Activated T-cell treated with anti-CD3 and anti-CD28 coated beads for 24 hours (primary cell): ENCODE measurements at regions not wholly inside any gene's neighbourhood (a gene's known extent, or its start where the extent isn't known, plus 50 kb on each side); places are given as distances from the start of the nearest gene placed in this dataset.
"Not testable (repeated sequence)": the region's sequence is repeated elsewhere in the genome, so short reads cannot be mapped to it uniquely, and the experiment has no call there.

ENCODE experiments used
- DNase-seq: peaks from one replicate; pipeline ENCODE4 v3.0.0-alpha.2; 2020; ENCODE audit warnings: low read depth

DNA sequence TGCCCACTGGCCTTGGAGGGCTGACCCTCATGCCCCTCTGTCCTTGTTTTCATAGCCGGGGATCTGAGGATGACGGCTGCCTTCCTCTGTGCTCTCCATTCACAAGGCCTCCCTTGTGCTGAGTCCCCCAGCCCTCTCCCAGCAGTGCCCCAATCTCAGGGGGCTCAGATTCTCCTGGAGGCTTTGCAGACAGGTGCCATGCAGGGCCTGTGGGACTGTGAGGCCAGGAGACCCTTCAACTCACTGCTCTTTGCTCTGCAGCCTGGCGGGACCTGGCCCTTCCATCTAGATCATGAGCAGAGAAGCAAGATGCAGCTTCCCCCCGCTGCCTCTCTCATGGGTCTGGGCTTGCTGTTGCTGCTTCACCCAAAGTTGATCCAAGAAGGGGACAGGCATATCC lies 356.0 kb downstream of the BCL11B start:
- no peak for DNase-seq

DNA sequence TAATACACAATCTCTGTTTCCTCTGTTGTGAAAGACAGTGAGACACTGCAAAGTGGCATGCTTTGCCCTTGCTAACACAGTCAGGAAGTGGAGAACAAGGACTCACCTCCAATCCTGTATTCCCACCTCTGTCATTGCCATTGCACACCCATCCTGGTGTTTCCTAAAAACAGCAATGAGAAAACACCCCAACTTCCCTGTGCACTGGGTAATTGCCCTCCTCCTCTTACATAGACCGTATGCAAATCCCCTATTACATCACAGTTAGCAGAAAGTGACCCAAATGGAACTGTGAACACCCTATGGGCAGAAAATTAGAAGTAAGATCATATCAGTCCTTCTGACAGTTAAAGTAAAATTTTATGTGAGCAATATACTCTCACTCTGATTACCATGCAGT lies 355.5 kb downstream of the BCL11B start:
- DNase-seq, result no peak

DNA sequence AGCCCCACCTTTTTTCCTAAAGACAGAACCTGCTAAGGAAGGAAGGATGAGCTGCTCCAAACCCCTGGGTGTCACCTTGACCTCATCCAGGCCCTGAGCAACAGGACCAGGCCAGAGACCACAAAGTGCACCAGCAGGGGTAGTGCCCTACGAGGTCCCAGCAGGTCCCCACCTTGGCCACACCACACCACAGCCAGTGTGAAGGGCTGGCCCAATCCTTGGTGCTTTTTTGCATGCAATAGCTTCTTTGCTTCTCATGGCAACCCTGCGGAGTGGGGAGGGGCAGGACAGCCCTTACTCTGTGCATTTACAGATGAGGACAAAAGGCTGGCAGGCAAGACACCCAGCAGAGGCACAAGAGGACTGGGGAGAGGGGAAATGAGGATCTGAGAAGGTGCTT lies 352.6 kb downstream of the BCL11B start:
- no peak for DNase-seq

DNA sequence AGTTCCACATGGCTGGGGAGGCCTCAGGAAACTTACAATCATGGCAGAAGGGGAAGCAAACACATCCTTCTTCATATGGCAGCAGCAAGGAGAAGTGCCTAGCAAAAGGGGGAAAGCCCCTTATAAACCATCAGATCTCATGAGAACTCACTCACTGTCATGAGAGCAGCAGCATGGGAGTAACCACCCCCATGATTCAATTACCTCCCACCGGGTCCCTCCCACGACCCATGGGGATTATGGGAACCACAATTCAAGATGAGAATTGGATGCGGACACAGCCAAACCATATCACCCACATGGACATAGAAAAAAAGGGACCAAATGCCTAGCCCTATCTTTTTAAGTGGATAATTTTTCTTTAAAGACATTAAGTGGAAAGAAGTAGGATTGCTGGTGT lies 350.7 kb downstream of the BCL11B start:
- not testable (repeated sequence) for DNase-seq

DNA sequence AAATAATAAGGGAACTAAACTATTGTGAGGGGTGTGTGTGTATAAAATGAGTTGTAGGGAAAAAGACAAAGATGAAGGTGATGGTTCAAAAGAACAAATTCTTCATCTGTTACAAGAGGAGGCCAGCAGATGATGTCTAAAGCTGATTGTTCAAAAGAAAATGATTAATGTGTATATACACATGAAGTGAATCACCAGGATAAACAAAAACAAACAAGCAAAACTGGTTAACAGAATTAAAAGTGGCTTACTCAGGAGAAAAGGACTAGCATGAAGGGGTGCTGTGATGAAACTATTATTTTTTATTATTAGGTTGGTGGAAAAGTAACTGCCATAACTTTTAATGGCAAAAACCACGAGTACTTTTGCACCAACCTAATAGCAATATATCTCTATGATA lies 348.4 kb downstream of the BCL11B start:
- no peak for DNase-seq

DNA sequence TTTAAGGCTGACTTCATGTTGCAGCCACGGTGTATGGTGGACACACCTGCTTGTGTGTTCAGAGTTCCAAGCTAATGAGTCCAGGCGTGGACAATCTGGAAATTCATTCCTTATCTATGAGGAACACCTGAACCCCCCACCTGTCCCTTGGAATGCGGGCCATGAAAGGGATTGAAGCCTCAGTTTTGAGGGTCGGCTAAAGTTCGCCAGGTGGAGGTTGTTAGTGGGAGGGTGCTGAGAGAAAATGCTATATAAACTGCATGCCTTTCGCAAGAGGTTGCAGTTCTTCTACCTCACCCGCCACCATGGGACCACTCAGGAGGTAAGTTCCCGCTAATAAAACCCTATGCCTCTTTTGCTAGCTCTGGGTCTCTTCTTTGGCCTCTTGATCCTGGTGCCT lies 348.0 kb downstream of the BCL11B start:
- no peak for DNase-seq

DNA sequence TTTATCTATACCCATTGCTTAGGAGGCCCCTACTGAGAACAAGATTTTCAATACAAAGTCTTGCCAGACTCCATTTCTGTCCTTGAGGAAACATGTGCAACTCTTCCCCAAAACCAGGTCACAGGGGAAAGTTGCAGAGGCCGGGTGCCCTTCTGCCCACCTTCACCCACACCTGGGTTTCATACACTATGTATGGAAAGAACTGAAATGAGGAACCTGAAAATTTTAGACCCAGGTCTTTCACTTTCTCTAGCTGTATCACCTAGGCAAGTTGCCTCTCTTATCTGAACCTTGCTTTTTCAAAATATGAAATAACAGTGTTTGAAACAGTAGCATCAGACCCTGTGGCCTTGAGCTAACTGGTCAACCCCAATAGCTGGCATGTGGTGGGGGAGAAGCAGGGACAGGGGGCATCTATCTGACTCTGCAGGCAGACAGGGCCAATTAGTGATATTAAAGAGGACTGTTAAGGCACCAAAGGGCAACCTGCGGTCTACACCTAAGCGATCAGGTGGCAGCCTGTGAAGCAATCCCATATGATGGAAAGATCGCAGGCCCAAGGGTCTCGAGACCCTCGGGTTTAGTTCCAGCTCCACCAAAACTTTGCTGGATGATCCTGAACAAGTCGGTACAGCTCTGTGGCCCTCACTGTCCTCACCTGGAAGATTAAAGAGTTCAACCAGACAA lies 346.5 kb downstream of the BCL11B start:
- DNase-seq, result no peak

DNA sequence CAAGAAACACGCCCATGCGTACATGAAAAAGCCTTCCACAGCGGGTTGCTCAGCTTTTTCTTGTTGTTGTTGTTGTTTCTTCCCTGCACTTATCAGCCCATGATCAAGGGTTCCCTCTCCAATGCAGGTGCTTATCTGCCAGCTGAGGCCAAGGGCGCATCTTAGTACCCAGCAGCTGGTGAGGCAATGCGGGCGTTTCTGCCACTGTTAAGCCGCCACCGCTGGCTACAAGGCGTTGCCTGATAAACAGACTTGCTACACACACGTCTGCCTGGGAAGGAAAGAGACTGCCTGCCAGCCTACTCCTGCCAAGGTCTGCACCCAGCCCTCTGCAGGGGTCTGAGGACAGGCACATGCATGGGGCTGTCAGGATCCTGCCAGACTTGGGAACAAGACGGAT lies 345.9 kb downstream of the BCL11B start:
- DNase-seq, result no peak

DNA sequence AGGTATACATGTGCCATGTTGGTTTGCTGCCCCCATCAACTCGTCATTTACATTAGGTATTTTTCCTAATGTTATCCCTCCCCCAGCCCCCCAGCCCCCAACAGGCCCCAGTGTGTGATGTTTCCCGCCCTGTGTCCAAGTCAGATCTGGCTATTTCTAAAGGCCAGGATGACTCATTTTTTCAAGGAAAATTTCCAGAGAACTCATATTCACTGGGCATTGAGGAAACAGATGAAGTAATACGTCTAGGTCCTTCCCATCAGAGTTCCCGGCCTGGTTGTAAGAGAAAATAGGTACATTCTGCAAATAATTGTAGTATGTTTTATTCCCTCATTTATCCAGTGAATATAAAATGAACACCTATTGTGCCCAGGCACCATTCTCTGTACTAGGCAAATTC lies 345.2 kb downstream of the BCL11B start:
- DNase-seq, result no peak

DNA sequence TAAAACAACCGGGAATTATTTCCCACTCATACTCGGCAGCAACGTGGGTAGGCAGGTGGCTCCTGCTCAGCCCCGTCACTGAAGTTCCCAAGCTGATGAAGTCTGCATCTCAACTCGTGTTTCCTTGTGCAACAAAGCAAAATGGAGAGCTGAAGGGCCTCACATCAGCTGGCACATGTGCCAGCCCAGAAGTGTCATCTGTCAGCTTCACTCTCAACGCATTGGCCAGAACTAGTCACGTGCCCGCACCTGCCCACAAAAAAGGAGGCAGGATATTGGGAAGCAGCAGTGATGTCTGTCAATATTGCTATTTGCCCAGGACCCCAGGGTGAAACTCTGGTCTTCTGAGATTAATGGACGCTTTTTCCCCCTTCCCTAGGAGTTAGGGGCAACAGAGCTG lies 344.0 kb downstream of the BCL11B start:
- no peak for DNase-seq

DNA sequence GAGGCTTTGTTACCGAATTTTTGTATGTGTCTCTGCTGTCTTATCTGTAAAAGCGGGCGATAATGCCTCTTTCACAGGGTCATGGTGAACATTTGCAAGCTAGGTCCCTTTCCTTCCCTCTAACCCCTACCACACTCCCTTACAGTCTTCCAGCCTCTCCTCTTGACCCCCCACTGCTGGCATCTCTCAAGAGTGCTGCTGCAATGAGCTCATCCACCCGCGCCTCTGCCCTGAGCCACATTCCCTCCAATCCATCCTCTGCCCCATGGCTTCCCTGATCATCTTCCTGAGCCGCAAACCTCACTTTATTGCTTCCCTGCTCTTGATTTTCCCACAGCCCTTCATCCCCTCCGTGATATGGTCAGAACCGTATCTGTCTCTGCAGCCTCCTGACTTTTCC lies 343.6 kb downstream of the BCL11B start:
- DNase-seq, result no peak

DNA sequence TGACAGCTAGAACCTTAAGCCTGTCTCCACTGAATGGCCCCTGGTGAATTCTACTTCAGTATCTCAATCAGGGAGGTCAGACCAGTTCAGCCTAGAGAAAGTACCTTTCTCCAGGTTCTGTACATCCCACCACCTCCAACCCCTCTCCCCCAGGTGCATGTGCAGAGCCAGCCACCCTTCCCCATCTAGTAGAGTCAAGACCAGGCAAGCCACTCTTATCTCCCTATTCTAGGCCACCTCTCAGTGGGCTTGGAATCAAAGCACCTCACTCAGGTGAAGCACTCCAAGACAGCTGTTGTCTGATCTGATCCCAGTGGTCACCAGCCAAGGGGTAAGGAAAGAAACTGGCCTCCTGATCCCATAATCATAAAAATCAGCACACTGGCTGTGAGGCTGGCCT lies 340.9 kb downstream of the BCL11B start:
- no peak for DNase-seq

DNA sequence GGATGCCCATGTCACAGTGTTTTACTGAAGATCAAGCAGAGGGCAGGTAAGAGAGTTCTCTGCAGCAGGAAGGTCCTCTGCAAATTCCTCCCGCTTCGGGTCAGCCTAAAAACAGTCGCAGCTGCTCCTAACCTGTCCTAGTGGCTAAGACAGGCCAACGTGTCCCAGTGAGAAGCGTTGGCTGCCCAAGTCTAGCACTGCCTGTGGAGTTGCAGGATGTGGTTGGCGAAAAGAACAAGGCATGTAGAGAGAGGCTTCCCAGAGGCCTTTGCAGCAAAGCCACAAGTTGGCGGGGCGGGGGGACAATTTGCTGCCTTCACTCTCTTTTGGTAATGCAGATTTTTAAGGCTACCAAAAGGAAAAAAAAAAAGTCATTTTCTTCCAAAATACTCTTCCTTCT lies 340.1 kb downstream of the BCL11B start:
- peak; percentile 45 for DNase-seq

DNA sequence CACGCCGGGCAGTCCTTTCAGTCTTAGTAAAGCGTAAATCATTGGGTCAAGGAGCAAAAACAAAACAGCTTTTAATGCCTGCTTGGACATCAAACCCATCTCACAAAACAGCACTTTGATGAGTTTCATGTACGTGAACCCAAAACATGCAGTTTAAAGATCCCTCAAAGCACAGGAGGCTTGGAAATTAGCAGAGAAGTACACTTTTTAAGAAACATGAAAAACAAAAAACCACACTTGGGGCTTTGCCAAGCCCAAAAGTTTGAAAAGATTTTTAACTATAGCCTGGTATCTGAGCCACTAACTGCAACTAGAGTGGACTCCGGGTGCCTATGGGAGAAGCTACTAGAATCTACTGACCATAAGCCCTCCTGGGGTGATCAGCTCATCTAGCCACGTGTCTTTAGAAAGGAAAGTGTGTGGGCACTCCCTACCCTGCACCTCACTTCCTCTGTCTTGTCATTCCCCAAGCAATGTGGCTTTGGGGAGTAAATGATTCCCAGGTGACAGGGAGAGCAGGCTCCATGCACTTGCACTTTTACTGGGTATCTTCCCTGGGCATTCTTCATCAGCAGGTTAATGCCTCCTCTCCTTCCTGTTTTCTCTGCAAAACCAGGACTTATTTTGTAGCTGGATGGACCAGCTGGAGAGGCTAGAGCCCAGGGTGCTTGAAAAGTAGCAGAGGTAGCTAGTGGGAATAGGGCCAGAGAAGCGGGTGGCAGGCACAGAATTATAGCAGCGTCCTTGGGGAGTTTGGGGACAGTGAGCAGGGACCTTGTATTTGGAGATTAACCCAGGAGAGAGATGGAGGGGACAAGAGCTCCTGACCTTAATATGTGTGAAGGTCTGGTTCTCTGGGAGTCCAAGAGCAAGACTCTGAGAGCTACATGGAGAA lies 339.3 kb downstream of the BCL11B start:
- DNase-seq, result no peak

DNA sequence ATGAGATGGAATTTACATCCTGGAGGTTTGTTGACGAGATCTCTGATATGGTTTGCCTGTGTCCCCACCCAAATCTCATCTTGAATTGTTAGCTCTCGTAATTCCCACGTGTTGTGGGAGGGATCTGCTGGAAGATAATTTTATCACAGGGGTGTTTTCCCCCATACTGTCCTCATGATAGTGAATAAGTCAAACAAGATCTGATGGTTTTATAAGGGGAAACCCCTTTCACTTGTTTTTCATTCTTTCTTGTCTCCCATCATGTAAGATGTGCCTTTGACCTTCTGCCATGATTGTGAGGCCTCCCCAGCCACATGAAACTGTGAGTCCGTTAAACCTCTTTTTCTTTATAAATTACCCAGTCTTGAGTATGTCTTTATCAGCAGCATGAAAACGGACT lies 337.4 kb downstream of the BCL11B start:
- not testable (repeated sequence) for DNase-seq

DNA sequence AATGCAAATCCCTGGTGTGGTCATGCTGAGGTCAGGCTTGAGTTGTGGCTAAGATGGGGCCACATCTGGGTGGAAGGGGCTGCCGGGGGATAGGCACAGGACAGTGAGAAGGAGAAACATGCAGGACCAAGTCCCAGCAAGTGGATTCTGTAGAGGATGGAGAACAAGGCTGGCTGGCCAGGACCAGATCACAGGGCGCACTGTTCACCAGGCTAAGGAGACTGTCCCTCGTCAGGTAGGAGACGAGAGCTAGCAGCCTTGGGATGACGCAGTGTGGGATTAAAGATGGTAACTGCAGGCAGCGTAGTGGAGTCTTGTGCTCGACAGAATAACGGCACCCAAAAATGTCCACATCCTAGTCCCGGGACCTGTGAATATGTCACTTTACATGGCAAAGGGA lies 336.1 kb downstream of the BCL11B start:
- DNase-seq, result no peak

DNA sequence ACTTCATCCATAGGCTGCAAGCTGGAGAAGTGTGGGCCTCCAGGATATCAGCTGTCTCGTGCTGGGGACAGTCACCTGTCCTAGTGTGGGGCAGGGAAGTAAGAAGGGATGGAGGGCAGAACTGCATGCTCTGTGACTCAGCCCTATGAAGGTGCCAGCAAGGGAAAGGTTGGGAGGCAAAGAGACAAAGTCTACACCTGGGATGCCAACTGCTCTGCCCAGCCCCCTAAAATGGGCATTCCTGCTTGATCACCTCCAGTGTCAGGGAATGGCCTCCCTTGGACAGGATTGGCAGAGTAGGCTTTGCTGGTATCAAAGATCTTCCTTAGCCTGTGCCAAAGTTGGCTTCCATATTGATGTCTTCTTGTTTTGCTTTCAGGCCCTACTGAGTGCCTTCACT lies 335.0 kb downstream of the BCL11B start:
- no peak for DNase-seq

DNA sequence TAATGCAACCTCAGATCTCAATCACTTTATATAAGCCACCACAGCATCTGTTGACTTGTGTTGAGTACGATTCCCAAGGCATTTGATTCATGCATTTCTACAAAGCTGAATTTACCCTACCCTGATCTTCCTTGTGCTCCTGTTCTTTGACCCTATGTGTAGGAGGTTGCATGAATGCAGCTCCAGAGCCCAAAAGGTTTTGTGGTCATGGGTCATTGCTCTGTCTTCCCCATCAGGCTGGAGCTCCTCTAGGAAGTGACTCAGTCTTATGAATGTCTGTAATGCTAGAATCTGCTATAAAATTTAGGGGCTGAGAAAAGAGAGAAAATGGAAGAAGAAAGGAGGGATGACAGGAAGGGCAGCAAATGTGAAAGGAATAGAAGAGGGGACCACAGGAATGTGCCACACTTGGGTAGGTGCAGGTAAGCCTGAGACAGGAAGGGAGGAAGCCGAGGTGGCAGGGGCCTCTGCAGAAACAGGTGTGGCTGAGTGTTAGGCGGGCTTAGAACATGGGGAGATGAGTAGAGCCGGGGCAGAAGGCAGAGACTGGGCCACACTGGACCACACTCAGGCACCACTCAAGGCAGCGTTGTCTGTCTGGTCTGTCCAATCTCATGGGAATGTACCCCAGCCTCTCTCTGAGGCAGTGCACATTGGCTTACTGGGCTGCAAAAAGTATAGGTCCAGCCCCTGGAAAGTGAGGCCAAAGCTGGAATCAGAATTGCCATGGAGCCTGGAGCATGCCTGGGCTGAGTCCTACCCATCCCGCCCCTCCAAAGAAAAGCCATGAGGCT lies 334.1 kb downstream of the BCL11B start:
- DNase-seq, result no peak

DNA sequence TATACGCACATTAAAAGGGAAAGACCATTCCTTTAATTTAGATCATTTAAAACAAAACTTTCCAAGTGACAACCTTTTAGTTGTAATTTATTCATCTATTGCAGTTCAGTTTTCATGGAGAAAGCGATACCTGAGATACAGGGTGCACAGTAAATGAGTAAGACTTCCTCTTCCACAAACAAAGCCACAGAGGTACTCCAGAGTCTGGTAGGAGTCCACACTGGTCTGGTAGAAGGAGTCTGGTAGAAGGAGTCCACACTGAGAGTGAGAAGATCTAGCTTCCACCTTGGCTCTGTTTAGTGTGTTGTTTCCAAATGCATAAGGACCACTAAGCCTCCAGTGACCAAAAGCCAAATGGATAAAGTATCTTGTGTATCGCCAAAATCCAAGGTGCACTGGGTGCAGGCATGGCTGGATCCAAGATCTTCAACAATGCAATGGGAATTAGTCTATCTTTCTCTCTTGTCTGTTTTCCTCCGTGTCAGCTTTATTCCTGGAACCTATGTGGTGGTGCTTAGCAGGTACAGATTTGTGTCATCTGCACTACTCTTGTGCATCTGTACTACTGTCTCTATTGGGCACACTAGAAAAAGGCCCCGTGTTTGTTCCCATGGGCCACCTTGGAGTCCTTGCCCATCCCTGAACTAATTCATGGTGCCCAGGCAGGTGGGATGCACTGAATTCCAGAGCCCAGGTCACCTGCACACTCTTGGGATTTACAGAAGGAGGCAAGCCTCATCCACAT lies 331.1 kb downstream of the BCL11B start:
- DNase-seq, result no peak

DNA sequence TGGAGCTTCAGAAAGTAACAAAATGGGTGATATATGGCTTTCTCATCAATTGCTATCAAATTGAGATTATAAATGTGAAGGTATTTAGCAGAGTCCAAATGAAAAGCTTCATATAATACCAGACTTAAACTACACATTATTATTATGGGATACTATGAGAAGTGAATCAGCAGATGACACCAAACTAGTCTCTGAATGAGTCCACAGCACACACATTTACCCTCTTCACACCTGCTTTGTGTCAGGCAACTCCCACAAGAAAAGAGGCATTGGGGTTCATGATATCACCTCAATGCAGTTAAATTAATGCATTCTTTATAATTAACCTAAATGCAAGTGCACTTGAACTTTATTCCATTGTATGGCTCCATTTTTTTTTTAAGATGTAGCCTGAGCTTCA lies 330.5 kb downstream of the BCL11B start:
- DNase-seq, result no peak

DNA sequence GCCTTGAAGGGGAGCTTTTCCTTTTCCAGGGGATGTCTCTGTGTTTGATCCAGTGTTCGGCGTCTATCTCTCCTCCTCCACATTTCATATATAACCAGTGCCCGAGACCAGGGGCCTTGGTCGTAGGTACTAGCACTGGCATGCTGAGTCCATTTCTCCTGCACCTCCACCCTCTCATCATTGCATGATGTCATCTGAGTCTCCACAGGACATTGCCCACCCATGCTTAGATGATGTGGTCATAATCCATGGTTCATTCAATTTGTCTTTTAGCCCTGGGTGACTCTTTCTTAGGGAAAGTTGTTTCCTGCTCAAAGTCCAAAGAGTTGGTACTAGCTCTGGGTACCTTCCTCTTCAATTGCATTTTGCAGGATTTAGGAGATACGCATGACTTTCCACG lies 328.1 kb downstream of the BCL11B start:
- DNase-seq, result no peak

DNA sequence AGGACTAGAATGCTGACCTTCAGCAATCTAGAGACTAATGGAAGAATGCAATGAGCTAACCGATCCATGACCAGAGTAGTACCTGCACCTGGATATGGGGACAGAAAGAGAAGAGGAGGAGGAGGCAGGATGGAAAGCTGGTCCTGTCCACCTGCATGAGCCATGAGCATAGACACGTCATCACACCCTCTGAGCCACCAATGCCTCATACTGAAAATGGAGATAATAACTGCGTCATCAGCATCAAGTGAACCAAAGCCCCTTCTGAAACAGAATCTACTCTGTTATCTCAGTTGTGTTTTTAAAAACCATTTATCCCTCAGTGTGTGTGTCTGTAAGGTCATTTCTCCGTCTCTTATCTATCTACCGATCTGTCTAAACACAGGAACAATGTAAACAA lies 327.0 kb downstream of the BCL11B start:
- DNase-seq, result no peak
